ENCODE measurements at regions not wholly inside any gene's neighbourhood (a gene's known extent, or its start where the extent isn't known, plus 50 kb on each side); places are given as distances from the start of the nearest gene placed in this dataset.

DNA sequence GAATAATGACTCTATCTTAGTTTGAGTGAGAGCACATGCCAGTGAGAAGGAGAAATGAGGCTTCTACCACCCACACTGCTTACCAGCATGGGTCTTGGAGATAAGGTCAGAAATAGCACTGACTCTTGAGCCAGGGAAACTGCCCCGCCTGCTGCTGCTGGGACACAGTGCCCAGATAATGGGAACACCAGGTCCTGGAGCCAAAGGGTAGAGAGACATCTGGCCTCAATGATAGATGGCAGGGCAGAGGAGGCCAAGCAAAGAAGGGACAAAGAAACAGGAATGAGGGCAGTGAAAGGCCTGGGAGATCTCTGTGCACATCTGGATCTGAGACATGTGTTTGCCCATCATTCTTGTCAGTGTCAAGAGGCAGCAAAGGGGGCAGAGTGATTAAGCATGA lies 97.4 kb downstream of the MIS18A start:
- DNase-seq (no peak), ATAC-seq (no peak)
- Histone ChIP-seq H3K9me3 (no peaks in the 10 kb centered on the region), H3K4me1 (no peaks in the 10 kb centered on the region), H3K27ac (no peak overlapping the region), H3K27me3 (no peaks in the 10 kb centered on the region), H3K36me3 (replicated peaks in 1 of 2; ENCODE audit: insufficient read depth in 1 of 2, low read depth in 2 of 2) (no peaks in the 10 kb centered on the region), H3K4me3 (no peak overlapping the region)
- intact Hi-C loops (cut with DNase I) = loop anchor here (10.0 kb wide), 1 partner anchor 57 kb away; no protein-coding TSS in a partner anchor
- 82 to 100% methylated on average over 1 of the region's 1 CpG for WGBS, 2 donors
- TF ChIP-seq, protein P1, sequence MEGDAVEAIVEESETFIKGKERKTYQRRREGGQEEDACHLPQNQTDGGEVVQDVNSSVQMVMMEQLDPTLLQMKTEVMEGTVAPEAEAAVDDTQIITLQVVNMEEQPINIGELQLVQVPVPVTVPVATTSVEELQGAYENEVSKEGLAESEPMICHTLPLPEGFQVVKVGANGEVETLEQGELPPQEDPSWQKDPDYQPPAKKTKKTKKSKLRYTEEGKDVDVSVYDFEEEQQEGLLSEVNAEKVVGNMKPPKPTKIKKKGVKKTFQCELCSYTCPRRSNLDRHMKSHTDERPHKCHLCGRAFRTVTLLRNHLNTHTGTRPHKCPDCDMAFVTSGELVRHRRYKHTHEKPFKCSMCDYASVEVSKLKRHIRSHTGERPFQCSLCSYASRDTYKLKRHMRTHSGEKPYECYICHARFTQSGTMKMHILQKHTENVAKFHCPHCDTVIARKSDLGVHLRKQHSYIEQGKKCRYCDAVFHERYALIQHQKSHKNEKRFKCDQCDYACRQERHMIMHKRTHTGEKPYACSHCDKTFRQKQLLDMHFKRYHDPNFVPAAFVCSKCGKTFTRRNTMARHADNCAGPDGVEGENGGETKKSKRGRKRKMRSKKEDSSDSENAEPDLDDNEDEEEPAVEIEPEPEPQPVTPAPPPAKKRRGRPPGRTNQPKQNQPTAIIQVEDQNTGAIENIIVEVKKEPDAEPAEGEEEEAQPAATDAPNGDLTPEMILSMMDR (IDR thresholded peaks at IDR 0.05) = no peak
- TF ChIP-seq POLR2A (IDR thresholded peaks at IDR 0.05) = no peak

DNA sequence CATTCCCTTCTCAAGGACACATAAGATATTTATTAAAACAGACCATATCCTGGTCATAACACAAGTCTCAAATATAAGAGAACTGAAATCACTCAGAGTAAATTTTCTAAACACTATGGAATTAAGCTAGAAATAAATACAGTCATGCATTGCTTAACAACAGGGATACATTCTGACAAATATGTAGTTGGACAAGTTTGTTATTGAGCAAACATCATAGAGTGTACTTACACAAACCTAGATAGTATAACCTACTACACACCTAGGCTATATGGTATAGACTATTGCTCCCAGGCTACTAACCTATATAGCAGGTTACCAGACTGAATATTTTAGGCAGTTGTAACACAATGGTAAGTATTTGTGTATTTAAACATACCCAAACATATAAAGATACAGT lies 104.0 kb downstream of the MIS18A start:
- no peak for TF ChIP-seq POLR2A (IDR thresholded peaks at IDR 0.05)
- ATAC-seq (no peak), DNase-seq (no peak)
- intact Hi-C loops (cut with DNase I) = no loop called here
- H3K27me3 ChIP-seq = no peaks in the 10 kb centered on the region
- no peak overlapping the region for H3K27ac ChIP-seq
- no peaks in the 10 kb centered on the region for H3K36me3 ChIP-seq (replicated peaks in 1 of 2; ENCODE audit: insufficient read depth in 1 of 2, low read depth in 2 of 2)
- no peak overlapping the region for H3K4me3 ChIP-seq
- H3K4me1 ChIP-seq = no peaks in the 10 kb centered on the region
- H3K9me3 ChIP-seq = no peaks in the 10 kb centered on the region

DNA sequence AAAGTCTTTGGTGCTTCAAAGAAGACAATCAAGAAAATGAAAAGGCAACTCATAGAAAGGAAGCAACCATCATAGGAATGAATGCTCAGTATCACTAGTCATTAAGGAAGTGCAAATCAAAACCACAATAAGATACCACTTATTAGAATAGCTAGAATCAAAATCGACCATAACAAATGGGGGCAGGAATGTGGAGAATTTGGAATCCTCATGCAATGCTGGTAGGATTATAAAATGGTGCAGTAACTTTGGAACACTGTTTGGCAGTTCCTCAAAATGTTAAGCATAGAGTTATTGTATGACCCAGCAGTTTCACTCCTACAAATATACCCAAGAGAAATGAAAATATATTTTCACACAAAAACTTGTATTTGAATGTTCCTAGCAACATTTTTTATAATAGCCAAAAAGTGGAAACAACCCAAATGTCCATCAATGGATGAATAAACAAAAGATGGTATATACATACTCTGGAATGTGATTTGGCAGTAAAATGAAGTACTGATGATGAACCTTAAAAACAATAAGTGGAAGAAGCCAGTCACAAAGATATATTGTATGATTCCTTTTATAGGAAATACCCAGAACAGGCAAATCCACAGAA lies 105.6 kb downstream of the MIS18A start:
- H3K36me3 ChIP-seq (replicated peaks in 1 of 2; ENCODE audit: insufficient read depth in 1 of 2, low read depth in 2 of 2) = no peaks in the 10 kb centered on the region
- no peaks in the 10 kb centered on the region for H3K9me3 ChIP-seq
- no peaks in the 10 kb centered on the region for H3K27me3 ChIP-seq
- intact Hi-C loops (cut with DNase I) = no loop called here
- TF ChIP-seq, protein P1 (IDR thresholded peaks at IDR 0.05) = no peak
- no peak for TF ChIP-seq POLR2A (IDR thresholded peaks at IDR 0.05)
- DNase-seq = no peak
- ATAC-seq = no peak
- 25 to 35% methylated on average over 1 of the region's 1 CpG for WGBS, 2 donors
- no peak overlapping the region for H3K27ac ChIP-seq
- H3K4me1 ChIP-seq = no peaks in the 10 kb centered on the region
- H3K4me3 ChIP-seq = no peak overlapping the region

DNA sequence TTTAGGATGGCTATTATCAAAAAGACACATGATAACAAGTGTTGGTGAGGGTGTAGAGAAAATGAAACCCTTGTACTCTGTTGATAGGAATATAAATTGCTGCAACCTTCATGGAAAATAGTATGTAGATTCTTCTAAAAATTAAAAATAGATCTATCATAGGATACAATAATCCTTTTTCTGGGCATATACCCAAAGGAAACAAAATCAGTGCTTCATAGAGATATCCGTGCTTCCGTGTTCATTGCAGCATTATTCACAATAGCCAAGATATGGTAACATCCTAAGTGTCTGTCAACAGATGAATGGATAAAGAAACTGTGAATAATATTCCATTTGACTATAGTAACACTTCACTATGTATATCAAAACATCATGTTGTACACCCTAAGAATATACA lies 106.7 kb downstream of the MIS18A start:
- no peaks in the 10 kb centered on the region for H3K4me1 ChIP-seq
- no peak overlapping the region for H3K27ac ChIP-seq
- no peak overlapping the region for H3K4me3 ChIP-seq
- H3K27me3 ChIP-seq = no peaks in the 10 kb centered on the region
- intact Hi-C loops (cut with DNase I) = no loop called here
- WGBS, 2 donors = 48 to 77% methylated on average over 2 of the region's 2 CpGs
- H3K9me3 ChIP-seq = no peaks in the 10 kb centered on the region
- no peaks in the 10 kb centered on the region for H3K36me3 ChIP-seq (replicated peaks in 1 of 2; ENCODE audit: insufficient read depth in 1 of 2, low read depth in 2 of 2)
- TF ChIP-seq POLR2A (IDR thresholded peaks at IDR 0.05) = no peak
- TF ChIP-seq, protein P1 (IDR thresholded peaks at IDR 0.05) = no peak
- no peak for ATAC-seq
- DNase-seq = no peak

DNA sequence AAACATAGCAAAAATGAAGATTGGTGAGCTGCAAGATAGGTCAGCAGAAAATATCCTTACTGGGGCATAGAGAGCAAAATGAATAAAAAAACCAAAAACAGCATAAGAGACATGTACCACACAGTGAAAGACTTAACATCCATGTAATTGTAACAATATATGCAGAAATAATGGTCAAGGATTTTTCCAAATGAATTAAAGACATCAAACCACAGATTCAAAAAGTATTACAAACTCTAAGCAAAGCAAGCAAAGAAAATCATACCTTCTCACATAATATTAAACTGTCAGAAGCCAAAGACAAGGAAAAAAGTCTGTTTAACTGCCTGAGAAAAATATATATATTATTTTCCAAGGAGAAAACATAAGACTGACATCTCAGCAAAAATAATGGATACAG lies 111.3 kb downstream of the MIS18A start:
- Histone ChIP-seq H3K27ac (no peak overlapping the region), H3K4me1 (no peaks in the 10 kb centered on the region), H3K36me3 (replicated peaks in 1 of 2; ENCODE audit: insufficient read depth in 1 of 2, low read depth in 2 of 2) (no peaks in the 10 kb centered on the region), H3K4me3 (no peak overlapping the region), H3K27me3 (no peaks in the 10 kb centered on the region), H3K9me3 (no peaks in the 10 kb centered on the region)
- intact Hi-C loops (cut with DNase I) = no loop called here
- TF ChIP-seq, protein P1 (IDR thresholded peaks at IDR 0.05) = no peak
- no peak for TF ChIP-seq POLR2A (IDR thresholded peaks at IDR 0.05)
- ATAC-seq (no peak), DNase-seq (no peak)
